ENCODE measurements at regions not wholly inside any gene's neighbourhood (a gene's known extent, or its start where the extent isn't known, plus 50 kb on each side); places are given as distances from the start of the nearest gene placed in this dataset.

DNA sequence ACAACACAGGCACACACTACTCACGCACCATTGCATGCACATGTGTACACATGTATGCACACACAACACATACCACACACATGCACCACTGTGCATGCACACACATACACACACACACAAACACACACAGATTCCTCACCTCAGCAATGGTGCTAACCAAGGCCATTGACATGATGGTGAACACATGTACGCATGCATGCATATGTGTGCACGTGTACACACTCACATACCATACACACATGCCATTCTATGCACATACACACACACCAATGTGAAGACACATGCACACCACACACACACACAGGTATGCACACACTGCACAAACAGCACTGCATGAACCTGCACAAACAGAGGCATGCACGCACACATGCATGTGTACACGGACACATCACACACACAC, 976.0 kb downstream of the DCDC2C start:
- TF ChIP-seq, protein P1, sequence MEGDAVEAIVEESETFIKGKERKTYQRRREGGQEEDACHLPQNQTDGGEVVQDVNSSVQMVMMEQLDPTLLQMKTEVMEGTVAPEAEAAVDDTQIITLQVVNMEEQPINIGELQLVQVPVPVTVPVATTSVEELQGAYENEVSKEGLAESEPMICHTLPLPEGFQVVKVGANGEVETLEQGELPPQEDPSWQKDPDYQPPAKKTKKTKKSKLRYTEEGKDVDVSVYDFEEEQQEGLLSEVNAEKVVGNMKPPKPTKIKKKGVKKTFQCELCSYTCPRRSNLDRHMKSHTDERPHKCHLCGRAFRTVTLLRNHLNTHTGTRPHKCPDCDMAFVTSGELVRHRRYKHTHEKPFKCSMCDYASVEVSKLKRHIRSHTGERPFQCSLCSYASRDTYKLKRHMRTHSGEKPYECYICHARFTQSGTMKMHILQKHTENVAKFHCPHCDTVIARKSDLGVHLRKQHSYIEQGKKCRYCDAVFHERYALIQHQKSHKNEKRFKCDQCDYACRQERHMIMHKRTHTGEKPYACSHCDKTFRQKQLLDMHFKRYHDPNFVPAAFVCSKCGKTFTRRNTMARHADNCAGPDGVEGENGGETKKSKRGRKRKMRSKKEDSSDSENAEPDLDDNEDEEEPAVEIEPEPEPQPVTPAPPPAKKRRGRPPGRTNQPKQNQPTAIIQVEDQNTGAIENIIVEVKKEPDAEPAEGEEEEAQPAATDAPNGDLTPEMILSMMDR (IDR thresholded peaks at IDR 0.05), result no peak
- no peak for TF ChIP-seq POLR2A (IDR thresholded peaks at IDR 0.05)

All from lower leg skin (tissue), 3 donors.